HEK293 (cell line): ENCODE measurements at regions not wholly inside any gene's neighbourhood (a gene's known extent, or its start where the extent isn't known, plus 50 kb on each side); places are given as distances from the start of the nearest gene placed in this dataset.
A peak's percentile ranks its signal among the peaks of the same experiment; 100 is the strongest.

Experiments used
- CTCF ChIA-PET: fragments of 350-600 bp; formaldehyde crosslinking; extraction: SDS; loops from one replicate; lab custom pipeline; 2021; ENCODE audit warnings: antibody characterized with exemption; lab: Yijun Ruan, JAX
- POLR2A ChIA-PET: fragments of 300-600 bp; formaldehyde crosslinking; extraction: SDS; loops from one replicate; lab custom pipeline; 2020; ENCODE audit warnings: antibody characterized with exemption, inconsistent platforms; lab: Yijun Ruan, JAX
- H3K27ac ChIP-seq: fragments of 200-500 bp; sonication (Bioruptor generic); 2 replicates; pipeline ENCODE4 v1.5.1; 2014; ENCODE audit warnings: low read depth, low read length, control low read depth, inconsistent platforms; ENCODE audit errors: extremely low read depth
- H3K36me3 ChIP-seq, 2 experiments: fragments of 200-500 bp in 1 of 2; sonication (Bioruptor generic) in 1 of 2; 1 replicate in 1 of 2; 2 replicates in 1 of 2; pipeline ENCODE4 v1.5.1; 2014 to 2017; ENCODE audit warnings: inconsistent platforms in 2 of 2, low read length in 2 of 2; ENCODE audit not compliant: control insufficient read depth in 2 of 2, insufficient read depth in 1 of 2
- H3K4me1 ChIP-seq: fragments of 200-500 bp; sonication (Bioruptor generic); 2 replicates; pipeline ENCODE4 v1.5.1; 2014; ENCODE audit warnings: mild to moderate bottlenecking, low read length, inconsistent platforms; ENCODE audit not compliant: control insufficient read depth, insufficient read depth
- H3K4me3 ChIP-seq: 2 replicates; pipeline ENCODE4 v1.5.1; 2011; ENCODE audit warnings: low read depth, mild to moderate bottlenecking, control low read depth, low read length, moderate library complexity
- H3K9me3 ChIP-seq: fragments of 200-500 bp; sonication (Bioruptor generic); 2 replicates; pipeline ENCODE4 v1.5.1; 2014; ENCODE audit warnings: low read depth, low read length, inconsistent platforms; ENCODE audit not compliant: control insufficient read depth, insufficient read depth
- ZNF112 ChIP-seq: fragments of 450-650 bp; formaldehyde crosslinking; IDR thresholded peaks from 2 replicates; pipeline ENCODE4 v1.5.0; 2017; ENCODE audit warnings: missing biosample characterization, missing genetic modification characterization
- ZNF174 ChIP-seq: fragments of 450-650 bp; formaldehyde crosslinking; IDR thresholded peaks from 2 replicates; pipeline ENCODE4 v1.5.0; 2017; ENCODE audit warnings: missing biosample characterization, mild to moderate bottlenecking, missing genetic modification characterization
- ZNF426 ChIP-seq: fragments of 450-650 bp; formaldehyde crosslinking; IDR thresholded peaks from 2 replicates; pipeline ENCODE4 v1.5.1; 2017; ENCODE audit warnings: missing biosample characterization, missing genetic modification characterization, mild to moderate bottlenecking, inconsistent platforms, moderate library complexity
- ZNF555 ChIP-seq: fragments of 450-650 bp; formaldehyde crosslinking; conservative IDR thresholded peaks from 2 replicates; pipeline ENCODE4 v1.5.1; 2017; ENCODE audit warnings: missing biosample characterization, mild to moderate bottlenecking, missing genetic modification characterization, inconsistent platforms
- ZNF654 ChIP-seq: fragments of 450-650 bp; formaldehyde crosslinking; IDR thresholded peaks from 2 replicates; pipeline ENCODE4 v1.5.1; 2016; ENCODE audit warnings: low read depth, missing biosample characterization, missing genetic modification characterization
- ZNF701 ChIP-seq: fragments of 450-650 bp; formaldehyde crosslinking; IDR thresholded peaks from 2 replicates; pipeline ENCODE4 v1.5.1; 2016; ENCODE audit warnings: missing biosample characterization, missing genetic modification characterization
- ZNF707 ChIP-seq: fragments of 450-650 bp; formaldehyde crosslinking; IDR thresholded peaks from 2 replicates; pipeline ENCODE4 v1.5.1; 2016; ENCODE audit warnings: missing biosample characterization, missing genetic modification characterization
- TF ChIP-seq, protein P1 (sequence below): fragments of 450-650 bp; formaldehyde crosslinking; IDR thresholded peaks from 2 replicates; pipeline ENCODE4 v1.5.1; 2016; ENCODE audit warnings: missing biosample characterization, missing genetic modification characterization
- TF ChIP-seq, protein P2 (sequence below): fragments of 450-650 bp; formaldehyde crosslinking; IDR thresholded peaks from 2 replicates; pipeline ENCODE4 v1.5.1; 2016; ENCODE audit warnings: missing biosample characterization, missing genetic modification characterization
- TF ChIP-seq, protein P3 (sequence below): fragments of 450-650 bp; formaldehyde crosslinking; IDR thresholded peaks from 2 replicates; pipeline ENCODE4 v1.5.1; 2016; ENCODE audit warnings: missing biosample characterization, missing genetic modification characterization, borderline replicate concordance
- TF ChIP-seq, protein P4 (sequence below): fragments of 450-650 bp; formaldehyde crosslinking; IDR thresholded peaks from 2 replicates; pipeline ENCODE4 v1.5.1; 2016; ENCODE audit warnings: missing biosample characterization, missing genetic modification characterization
- TF ChIP-seq, protein P5 (sequence below): fragments of 450-650 bp; formaldehyde crosslinking; IDR thresholded peaks from 2 replicates; pipeline ENCODE4 v1.5.1; 2017; ENCODE audit warnings: missing biosample characterization, missing genetic modification characterization

DNA sequence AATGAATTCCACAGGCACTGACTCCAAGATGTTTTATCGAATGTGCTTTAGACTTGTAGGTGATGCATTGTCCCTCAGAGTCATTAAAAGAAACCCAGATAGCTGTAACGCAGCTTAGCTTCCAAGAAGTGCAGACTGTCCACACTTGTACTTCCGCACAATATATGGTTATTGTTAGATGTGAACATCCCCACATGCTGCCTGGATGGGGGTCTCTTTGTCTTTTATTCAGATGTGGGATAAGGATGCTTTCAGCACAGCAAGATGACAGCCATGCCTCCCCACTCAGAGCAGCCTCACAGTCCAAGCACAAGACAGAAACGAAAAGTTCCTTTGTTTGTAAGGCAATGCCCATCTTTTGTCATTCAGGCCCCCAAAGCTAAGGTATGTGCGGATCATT, 416.6 kb downstream of the HRH4 start:
- H3K4me3 ChIP-seq, result no peak overlapping the region
- ChIA-PET POLR2A (no interaction called here), CTCF (interaction anchor here (0.6 to 1.1 kb wide), 4 partner anchors 12 to 474 kb away, joined by 3 to 4 read pairs (median 4); no protein-coding TSS in a partner anchor)
- no peaks in the 10 kb centered on the region for H3K9me3 ChIP-seq
- no peaks in the 10 kb centered on the region for H3K4me1 ChIP-seq
- TF ChIP-seq ZNF701 (tag by site-specific recombination) (no peak), ZNF112 (tag by site-specific recombination) (no peak), ZNF174 (tag by site-specific recombination) (no peak)
- no peaks in the 10 kb centered on the region for H3K36me3 ChIP-seq
- no peak overlapping the region for H3K27ac ChIP-seq

DNA sequence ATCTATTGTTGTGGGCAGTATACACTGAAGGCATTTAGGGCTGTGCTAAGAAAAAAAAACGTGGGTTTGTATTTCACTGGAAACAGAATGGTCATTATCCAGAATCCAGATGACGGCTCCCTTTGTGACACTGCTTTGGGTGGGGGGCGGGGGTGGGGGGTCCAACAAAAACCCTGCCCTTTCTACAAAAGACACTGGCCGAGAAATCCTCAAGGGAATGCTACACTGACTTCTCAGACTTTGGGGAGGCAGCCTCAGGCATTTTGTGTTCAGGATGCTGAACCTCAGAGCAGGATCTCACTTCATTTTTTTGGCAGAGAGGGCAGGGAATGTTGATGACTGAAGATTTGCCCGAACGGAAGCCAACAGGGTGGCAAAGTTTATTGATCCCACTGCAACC, 417.1 kb downstream of the HRH4 start:
- no peaks in the 10 kb centered on the region for H3K9me3 ChIP-seq
- no peaks in the 10 kb centered on the region for H3K36me3 ChIP-seq
- POLR2A ChIA-PET, result no interaction called here
- CTCF ChIA-PET, result interaction anchor here (0.6 to 1.1 kb wide), 5 partner anchors 12 to 330 kb away, joined by 3 to 4 read pairs (median 3); no protein-coding TSS in a partner anchor
- H3K4me1 ChIP-seq, result no peaks in the 10 kb centered on the region
- no peak for TF ChIP-seq ZNF707 (tag by site-specific recombination)
- TF ChIP-seq, protein P1, sequence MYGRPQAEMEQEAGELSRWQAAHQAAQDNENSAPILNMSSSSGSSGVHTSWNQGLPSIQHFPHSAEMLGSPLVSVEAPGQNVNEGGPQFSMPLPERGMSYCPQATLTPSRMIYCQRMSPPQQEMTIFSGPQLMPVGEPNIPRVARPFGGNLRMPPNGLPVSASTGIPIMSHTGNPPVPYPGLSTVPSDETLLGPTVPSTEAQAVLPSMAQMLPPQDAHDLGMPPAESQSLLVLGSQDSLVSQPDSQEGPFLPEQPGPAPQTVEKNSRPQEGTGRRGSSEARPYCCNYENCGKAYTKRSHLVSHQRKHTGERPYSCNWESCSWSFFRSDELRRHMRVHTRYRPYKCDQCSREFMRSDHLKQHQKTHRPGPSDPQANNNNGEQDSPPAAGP (tag by site-specific recombination), result no peak
- H3K27ac ChIP-seq, result no peak overlapping the region
- no peak overlapping the region for H3K4me3 ChIP-seq

DNA sequence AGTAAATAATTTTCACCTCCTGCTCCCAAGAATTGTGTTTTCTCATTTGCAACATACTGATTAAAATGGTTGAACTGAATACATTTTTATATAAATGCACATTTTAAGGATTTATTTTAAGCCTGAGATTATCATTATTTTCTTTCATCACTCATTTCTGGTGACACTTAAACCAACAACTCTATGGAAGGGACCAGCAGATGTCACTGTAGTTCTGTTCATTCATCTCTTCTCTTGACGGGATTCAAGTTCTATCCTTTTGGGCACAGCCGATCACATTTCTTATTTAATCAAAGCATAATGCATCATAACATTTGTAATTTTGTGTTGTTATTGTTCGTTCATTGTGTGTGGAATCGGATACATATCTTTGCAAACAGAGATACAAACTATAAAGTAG, 417.9 kb downstream of the HRH4 start:
- TF ChIP-seq, protein P2, sequence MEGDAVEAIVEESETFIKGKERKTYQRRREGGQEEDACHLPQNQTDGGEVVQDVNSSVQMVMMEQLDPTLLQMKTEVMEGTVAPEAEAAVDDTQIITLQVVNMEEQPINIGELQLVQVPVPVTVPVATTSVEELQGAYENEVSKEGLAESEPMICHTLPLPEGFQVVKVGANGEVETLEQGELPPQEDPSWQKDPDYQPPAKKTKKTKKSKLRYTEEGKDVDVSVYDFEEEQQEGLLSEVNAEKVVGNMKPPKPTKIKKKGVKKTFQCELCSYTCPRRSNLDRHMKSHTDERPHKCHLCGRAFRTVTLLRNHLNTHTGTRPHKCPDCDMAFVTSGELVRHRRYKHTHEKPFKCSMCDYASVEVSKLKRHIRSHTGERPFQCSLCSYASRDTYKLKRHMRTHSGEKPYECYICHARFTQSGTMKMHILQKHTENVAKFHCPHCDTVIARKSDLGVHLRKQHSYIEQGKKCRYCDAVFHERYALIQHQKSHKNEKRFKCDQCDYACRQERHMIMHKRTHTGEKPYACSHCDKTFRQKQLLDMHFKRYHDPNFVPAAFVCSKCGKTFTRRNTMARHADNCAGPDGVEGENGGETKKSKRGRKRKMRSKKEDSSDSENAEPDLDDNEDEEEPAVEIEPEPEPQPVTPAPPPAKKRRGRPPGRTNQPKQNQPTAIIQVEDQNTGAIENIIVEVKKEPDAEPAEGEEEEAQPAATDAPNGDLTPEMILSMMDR (tag by site-specific recombination), result 0 out of 2 replicates have a peak, but pooled peaks have one; percentile 33
- TF ChIP-seq, protein P3, sequence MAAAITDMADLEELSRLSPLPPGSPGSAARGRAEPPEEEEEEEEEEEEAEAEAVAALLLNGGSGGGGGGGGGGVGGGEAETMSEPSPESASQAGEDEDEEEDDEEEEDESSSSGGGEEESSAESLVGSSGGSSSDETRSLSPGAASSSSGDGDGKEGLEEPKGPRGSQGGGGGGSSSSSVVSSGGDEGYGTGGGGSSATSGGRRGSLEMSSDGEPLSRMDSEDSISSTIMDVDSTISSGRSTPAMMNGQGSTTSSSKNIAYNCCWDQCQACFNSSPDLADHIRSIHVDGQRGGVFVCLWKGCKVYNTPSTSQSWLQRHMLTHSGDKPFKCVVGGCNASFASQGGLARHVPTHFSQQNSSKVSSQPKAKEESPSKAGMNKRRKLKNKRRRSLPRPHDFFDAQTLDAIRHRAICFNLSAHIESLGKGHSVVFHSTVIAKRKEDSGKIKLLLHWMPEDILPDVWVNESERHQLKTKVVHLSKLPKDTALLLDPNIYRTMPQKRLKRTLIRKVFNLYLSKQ, result no peak
- TF ChIP-seq ZNF426 (tag by site-specific recombination) (no peak), ZNF555 (no peak), ZNF654 (tag by site-specific recombination) (peak; percentile 67)
- TF ChIP-seq, protein P4, sequence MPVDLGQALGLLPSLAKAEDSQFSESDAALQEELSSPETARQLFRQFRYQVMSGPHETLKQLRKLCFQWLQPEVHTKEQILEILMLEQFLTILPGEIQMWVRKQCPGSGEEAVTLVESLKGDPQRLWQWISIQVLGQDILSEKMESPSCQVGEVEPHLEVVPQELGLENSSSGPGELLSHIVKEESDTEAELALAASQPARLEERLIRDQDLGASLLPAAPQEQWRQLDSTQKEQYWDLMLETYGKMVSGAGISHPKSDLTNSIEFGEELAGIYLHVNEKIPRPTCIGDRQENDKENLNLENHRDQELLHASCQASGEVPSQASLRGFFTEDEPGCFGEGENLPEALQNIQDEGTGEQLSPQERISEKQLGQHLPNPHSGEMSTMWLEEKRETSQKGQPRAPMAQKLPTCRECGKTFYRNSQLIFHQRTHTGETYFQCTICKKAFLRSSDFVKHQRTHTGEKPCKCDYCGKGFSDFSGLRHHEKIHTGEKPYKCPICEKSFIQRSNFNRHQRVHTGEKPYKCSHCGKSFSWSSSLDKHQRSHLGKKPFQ, result no peak
- TF ChIP-seq, protein P1 (tag by site-specific recombination), result no peak
- TF ChIP-seq, protein P5, sequence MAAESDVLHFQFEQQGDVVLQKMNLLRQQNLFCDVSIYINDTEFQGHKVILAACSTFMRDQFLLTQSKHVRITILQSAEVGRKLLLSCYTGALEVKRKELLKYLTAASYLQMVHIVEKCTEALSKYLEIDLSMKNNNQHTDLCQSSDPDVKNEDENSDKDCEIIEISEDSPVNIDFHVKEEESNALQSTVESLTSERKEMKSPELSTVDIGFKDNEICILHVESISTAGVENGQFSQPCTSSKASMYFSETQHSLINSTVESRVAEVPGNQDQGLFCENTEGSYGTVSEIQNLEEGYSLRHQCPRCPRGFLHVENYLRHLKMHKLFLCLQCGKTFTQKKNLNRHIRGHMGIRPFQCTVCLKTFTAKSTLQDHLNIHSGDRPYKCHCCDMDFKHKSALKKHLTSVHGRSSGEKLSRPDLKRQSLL (tag by site-specific recombination), result no peak
- H3K36me3 ChIP-seq, result no peaks in the 10 kb centered on the region
- ChIA-PET POLR2A (no interaction called here), CTCF (interaction anchor here (0.7 to 0.9 kb wide), 2 partner anchors 76 to 345 kb away, joined by 3 read pairs; no protein-coding TSS in a partner anchor)
- no peak overlapping the region for H3K4me3 ChIP-seq
- no peaks in the 10 kb centered on the region for H3K9me3 ChIP-seq
- no peak overlapping the region for H3K27ac ChIP-seq
- no peaks in the 10 kb centered on the region for H3K4me1 ChIP-seq
